ENCODE measurements at regions not wholly inside any gene's neighbourhood (a gene's known extent, or its start where the extent isn't known, plus 50 kb on each side); places are given as distances from the start of the nearest gene placed in this dataset.
"Not testable (repeated sequence)": the region's sequence is repeated elsewhere in the genome, so short reads cannot be mapped to it uniquely, and the experiment has no call there.

DNA sequence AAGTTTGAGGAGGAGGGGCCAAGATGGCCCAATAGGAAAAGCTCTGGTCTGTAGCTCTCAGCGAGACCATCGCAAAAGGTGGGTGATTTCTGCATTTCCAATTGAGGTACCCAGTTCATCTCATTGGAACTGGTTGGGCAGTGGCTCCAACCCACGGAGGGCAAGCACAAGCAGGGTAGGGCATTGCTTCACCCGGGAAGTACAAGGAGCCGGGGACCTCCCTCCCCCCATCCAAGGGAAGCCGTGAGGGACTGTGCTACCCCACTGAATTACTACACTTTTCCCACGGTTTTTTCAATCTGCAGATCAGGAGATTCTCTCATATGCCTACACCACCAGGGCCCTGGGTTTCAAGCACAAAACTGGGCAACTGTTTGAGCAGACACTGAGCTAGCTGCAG, 58.0 kb upstream of the EFCAB3 start:
- no peak for DNase-seq

DNA sequence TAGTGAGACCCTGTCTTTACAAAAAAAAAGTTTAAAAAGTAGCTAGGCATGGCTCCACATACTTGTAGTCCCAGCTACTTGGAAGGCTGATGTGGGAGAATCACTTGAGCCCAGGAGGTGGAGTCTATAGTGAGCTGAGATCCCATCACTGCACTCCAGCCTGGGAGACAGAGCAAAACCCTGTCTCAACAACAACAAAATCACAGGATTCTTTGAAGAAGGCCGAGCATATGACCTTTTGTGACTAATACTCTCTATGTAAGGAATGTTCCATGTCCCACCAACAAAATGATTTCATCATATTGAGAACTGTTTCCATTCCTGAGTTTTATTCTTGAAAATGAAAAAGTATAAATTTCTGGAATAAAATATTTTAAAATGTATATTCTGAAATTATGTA, 58.9 kb upstream of the EFCAB3 start:
- DNase-seq: no peak

GRCh38 chr17:62319846-62320245, 60.5 kb upstream of the EFCAB3 start:
- DNase-seq: no peak

DNA sequence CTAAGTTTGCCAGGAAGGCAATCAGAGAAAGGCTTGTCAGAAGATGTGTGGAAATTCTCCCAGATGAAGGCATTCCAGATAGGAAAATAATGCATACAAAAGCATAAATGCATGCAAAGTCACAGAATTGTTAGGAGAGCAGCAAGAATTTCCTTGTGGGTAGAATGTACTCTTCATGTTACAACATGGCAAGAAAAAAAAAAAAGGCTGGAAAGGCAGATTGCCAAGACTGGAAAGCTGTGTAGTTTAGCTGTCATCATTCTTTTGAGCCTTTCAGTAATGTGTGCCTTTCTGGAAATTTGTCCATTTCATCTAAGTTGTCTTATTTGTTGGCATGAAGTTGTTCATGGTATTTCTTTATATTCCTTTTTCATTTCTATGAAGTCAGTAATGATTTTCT, 71.0 kb upstream of the EFCAB3 start:
- no peak for DNase-seq

DNA sequence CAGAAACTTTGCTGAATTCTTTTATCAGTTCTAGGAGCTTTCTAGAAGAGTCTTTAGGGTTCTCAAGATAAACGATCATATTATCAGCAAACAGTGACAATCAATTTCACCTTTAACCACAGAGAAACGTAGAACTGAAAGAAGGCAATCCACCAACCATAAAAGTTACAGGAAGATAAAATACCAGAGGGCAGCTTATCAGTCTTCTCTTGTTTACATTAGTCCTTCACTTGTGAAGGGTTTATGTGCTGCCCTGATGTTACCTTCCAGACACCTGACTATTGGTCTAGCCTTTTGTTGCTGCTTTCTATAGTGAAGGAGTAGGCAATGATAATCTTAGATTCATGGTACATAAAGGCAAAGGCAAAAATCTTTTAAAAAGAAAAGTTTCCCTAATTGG, 73.2 kb upstream of the EFCAB3 start:
- DNase-seq: no peak

DNA sequence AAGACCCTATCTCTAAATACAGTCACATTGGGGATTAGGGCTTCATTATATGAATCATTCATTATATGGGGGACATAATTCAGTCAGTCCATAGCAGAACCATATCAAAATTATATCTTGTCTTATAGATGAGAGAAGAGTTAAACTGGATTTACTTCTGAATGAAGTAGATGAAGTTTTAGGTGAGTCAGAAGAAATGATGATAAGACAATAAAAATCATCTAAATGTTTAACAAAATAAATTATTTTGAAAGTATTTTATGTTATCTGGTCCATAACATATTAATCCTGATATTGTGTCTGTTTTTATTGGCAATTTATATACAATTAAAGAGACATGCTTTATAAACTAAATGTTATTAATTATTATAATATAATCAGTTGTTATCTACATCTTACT, 76.9 kb upstream of the EFCAB3 start:
- no peak for DNase-seq

- DNase-seq: no peak
Observed at GRCh38 chr17:62300697-62301096, 79.7 kb upstream of the EFCAB3 start.

DNA sequence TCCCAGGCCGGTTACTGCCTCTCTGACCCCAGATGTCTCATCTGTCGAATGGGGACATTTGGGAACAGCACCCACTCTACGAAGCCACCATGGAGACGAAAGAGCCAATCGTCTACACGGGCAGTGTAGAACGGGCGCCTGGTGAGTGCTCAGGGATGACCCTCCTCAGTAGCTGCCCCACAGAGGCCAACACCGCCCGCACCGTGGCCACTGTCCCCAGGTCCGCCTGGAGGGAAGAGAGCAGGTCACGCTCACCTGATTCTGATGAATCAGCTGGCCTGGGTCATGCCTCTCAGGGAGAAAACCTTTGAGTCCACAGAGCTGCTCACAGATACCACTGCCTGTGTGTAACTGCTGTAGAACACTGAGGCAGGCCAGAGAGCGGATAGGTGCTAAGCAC, 105.1 kb upstream of the EFCAB3 start:
- not testable (repeated sequence) for DNase-seq

GRCh38 chr17:62268361-62268760, 112.0 kb upstream of the EFCAB3 start:
- DNase-seq: not testable (repeated sequence)

DNA sequence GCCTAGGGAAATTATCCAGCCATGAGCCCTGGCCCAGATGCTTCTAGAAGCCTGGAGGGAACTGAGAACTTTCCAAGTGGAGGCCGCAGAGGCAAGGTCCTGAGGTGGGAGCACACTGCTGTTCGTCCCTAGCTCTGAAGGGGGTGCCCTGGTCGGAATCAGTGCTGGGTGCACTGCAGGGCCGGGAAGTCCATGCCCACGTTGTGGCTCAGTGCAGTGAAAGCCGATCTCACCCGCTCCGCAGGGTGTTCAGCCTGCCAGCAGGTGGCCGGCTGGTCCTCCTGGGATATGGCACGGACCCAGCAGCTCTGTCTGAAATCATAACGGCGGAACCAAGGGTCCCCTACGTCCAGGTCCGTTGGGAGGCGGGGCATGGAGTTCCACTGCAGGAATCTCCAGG, 115.4 kb upstream of the EFCAB3 start:
- not testable (repeated sequence) for DNase-seq

DNA sequence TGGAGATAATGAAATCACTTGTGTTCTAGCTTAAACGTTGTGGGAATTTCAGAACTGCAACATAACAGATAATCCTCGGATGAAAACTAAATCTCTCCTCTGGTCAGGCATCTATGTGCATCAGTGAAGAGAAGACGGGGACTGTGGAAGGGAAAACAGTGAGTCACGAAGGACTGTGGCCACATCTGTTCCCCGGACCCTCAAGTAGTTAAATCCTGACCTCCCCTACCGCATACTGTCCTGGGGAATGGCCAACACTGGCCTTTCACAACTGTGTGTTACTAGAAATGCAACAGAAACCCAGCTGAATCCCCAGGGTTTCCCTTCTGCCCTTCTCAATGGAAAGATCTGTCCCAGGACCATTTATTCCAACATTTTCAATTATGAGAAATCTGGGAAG, 124.6 kb upstream of the EFCAB3 start:
- DNase-seq: not testable (repeated sequence)

DNA sequence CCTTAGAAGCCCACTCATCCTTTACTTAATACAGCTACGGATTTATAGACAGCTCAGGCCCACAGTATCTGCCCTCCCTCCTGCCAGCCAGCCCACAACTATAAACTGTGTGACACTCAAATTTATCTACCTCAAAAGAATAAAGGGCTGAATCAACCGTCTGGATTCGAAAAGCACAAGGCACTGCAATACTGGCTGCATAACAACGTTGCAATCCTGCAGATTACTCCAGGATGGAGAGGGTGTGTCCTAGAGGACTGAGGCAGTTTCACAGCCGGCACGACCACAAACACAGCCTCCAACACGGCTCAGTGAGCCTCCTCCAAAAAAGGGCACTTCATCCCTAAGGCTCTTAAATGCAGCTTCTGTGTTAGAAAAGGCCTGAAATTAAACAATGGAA, 138.3 kb upstream of the EFCAB3 start:
- peak; percentile 0 for DNase-seq

DNA sequence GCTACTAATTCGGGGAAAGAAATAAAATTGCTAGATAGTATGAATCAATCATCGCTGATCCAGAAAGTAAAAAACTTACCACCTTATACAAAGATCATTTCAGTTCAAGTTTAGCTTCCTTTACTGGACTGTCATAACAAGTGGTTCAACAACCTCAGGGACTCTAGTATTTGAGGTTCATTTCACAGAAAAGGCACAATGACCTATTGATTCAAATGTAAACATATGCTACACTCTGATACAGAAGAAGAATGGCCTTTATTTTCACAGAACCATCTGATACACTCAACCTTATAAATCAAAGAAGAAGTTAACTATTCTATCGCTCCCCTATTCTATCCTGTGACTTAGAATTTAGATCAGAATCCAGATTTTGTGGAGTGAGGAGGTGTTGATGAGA, 140.8 kb upstream of the EFCAB3 start:
- not testable (repeated sequence) for DNase-seq

GRCh38 chr17:62238551-62239338, 141.6 kb upstream of the EFCAB3 start:
- DNase-seq: not testable (repeated sequence)

DNA sequence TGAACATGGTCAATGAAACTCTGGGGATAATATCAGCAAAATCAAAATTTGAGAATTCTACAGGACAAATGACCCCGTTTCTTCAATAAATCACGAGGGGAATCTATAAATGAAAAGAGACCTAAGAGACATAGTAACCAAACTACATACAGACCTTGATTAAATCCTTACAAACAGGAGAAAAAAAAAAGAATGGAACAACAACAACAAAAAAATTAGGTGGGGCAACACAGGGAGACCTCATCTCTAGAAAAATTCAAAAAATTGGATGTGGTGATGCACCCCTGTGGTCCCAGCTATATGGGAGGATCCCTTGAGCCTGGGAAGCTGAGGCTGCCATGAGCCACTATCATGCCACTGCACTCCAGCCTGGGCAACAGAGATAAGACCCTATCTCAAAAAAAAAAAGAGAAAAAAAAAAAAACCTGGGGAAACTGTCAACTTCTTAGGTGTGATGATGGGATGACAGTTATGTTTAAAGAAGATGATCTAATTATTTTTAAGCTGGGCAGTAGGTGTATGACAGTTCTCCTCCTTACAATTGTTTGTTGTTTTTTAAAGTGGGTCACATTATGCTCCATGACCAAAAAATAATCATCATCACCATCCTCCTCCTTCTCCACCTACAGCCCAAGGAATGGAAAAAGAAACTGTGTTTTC, 146.4 kb upstream of the EFCAB3 start:
- DNase-seq: not testable (repeated sequence)

DNA sequence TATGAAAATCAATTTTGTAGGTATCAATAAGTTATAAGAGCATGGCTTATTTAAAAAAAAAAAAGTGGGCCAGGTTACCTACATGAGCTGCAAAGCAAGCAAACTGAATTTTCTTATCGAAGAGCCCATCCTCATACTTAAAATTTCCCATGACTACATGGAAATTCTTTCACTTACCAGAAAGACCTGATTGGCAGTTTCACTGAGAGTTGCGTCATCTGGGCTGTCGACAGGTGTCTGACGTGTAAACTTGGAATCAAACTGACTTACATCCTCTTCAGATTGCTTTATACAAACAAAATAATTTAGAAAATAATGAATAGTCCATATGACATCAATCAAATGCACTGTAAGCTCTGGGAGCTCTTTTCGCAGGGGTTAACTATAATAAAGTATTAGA, 149.1 kb upstream of the EFCAB3 start:
- DNase-seq: not testable (repeated sequence)

- DNase-seq: not testable (repeated sequence)
Observed at GRCh38 chr17:62226610-62227240, 153.6 kb upstream of the EFCAB3 start.

DNA sequence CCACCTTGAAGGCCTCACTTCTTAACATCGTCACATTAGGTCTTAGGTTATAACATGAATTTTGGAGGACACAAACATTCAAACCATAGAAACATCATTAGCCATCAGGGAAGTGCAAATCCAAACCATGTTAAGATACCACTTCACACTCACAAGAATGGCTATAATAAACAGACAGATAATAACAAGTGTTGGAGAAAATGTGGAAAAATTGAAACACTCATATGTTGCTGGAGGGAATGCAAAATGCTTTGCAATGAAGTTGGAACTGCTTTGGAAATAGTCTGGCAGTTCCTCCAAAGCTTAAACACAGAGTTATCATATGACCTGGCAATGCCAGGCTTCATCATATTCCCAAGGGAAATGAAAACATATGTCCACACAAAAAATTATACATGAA, 156.8 kb upstream of the EFCAB3 start:
- DNase-seq: not testable (repeated sequence)

DNA sequence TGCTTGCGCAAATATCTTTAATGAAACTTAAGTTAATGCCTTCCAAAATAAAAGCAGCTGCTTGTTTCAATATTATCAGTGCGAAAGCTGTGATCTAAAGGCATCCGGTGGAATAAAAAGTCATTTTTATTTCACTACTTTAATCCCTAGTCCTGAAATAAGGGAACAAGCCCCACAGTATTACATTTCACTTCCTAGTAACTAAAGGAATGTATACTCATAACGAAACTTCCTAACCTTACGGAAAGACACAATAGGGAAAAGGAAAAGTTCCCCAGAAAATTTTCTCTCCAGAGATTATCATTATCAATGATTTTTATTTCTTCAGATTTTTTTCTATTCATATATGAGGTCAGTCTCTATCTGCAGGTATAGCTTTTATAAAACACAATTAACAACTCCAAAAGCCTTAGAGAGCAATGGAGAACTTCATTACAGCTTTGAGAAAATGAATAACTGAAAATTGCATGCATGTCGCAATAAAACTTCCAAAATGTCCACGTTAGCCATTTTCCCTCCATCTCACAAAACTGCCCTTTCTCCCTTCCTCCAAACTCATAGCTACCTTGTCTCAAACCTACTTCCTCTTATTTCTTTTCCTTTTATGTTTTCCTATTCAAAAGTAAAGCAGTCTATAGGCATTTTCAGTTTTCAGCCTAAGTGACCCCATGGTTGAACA, 154.3 kb upstream of the MED13 start:
- no peak for DNase-seq

DNA sequence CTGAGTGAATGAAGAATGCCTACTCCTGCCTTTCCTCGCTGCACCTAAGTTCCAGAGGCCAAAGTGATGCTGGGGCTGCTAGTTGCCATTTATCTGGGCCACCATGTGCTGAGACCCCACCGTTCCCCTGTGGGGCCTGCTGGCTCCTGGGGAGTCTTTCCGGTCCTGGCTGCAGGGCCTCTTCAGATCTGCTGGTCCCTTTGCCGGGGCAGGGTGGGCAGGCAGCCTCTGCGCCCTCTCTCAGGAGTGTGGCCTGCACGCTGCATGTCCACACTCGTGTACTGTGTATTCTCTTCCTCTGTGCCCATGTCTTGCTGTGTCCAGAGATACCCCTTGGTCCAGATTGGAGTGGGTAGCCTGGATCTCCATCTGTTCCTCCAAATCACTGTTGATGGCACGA, 151.8 kb upstream of the MED13 start:
- DNase-seq: no peak

DNA sequence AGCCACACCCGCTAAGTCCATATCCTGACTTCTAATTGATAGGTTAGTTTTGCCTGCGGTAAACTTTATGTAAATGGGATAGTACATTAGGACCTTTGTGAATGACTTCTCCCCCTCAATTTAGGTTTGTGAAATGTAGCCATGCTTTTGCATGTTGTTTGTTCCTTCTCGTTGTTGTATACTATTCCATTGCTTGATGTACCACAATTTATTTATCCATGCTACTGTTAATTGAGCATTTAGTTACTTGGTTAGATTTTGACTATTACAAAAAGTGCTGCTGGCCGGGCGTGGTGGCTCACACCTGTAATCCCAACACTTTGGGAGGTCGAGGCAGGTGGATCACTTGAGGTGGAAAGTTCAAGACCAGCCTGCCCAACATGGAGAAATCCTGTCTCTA, 150.8 kb upstream of the MED13 start:
- not testable (repeated sequence) for DNase-seq

GRCh38 chr17:62206550-62206949, 141.5 kb upstream of the MED13 start:
- no peak for DNase-seq

- DNase-seq: not testable (repeated sequence)
Observed at GRCh38 chr17:62197156-62197555, 132.1 kb upstream of the MED13 start.
